Kidney (tissue), 13 donors: ENCODE measurements at regions not wholly inside any gene's neighbourhood (a gene's known extent, or its start where the extent isn't known, plus 50 kb on each side); places are given as distances from the start of the nearest gene placed in this dataset.
A peak's percentile ranks its signal among the peaks of the same experiment; 100 is the strongest.

Experiments used
- DNase-seq, 5 donors: peaks; one replicate each; pipeline ENCODE4 v3.0.0-alpha.2; 2013 to 2020
- FAIRE-seq: peaks from 2 replicates; lab custom pipeline; 2012; peaks lifted over from hg19 to GRCh38; lab: Jason Lieb, UNC
- H3K27ac ChIP-seq, 2 donors: one replicate each; pipeline ENCODE4 v1.7.0; 2013; ENCODE audit warnings: low read depth in 2 of 2, low read length in 2 of 2, inconsistent platforms in 1 of 2
- H3K27me3 ChIP-seq: one replicate; pipeline ENCODE4 v1.7.1; 2013; ENCODE audit warnings: low read length, inconsistent platforms; ENCODE audit not compliant: control insufficient read depth, insufficient read depth
- H3K36me3 ChIP-seq, 3 donors: one replicate each; pipeline versions ENCODE4 v1.7.0 to v1.7.1; 2013; ENCODE audit warnings: low read length in 3 of 3, control low read depth in 1 of 3, inconsistent platforms in 1 of 3; ENCODE audit not compliant: insufficient read depth in 3 of 3, control insufficient read depth in 2 of 3
- H3K4me1 ChIP-seq, 3 donors: one replicate each; pipeline versions ENCODE4 v1.7.0 to v1.7.1; 2013; ENCODE audit warnings: low read length in 3 of 3, inconsistent platforms in 1 of 3, low read depth in 1 of 3; ENCODE audit not compliant: control insufficient read depth in 2 of 3, insufficient read depth in 2 of 3
- H3K4me3 ChIP-seq, 3 donors: one replicate each; pipeline versions ENCODE4 v1.7.0 to v1.8.1; 2013; ENCODE audit warnings: low read length in 3 of 3, control low read depth in 1 of 3, inconsistent platforms in 1 of 3
- H3K9ac ChIP-seq, 3 donors: one replicate each; pipeline versions ENCODE4 v1.7.0 to v1.7.1; 2013; ENCODE audit warnings: low read length in 3 of 3, control low read depth in 1 of 3, inconsistent platforms in 1 of 3
- H3K9me3 ChIP-seq, 3 donors: one replicate each; pipeline versions ENCODE4 v1.7.0 to v1.7.1; 2013; ENCODE audit warnings: low read length in 3 of 3, control low read depth in 1 of 3, inconsistent platforms in 1 of 3; ENCODE audit not compliant: control insufficient read depth in 2 of 3, insufficient read depth in 1 of 3
- CTCF ChIP-seq: IDR thresholded peaks from 3 replicates; pipeline ENCODE4 v1.5.1; 2012; ENCODE audit warnings: mild to moderate bottlenecking, moderate library complexity, borderline replicate concordance; ENCODE audit not compliant: insufficient read depth; ENCODE audit errors: extremely low read depth
- intact Hi-C: fragments of 100-400 bp; cut with DNase I; formaldehyde crosslinking; loops from one replicate; pipeline ENCODE4 v1.11.1; 2022
- donor health status: control.
- donor health status: control.
- donor health status: control.
- donor health status: control.
- donor health status: control.
- donor health status: DM: yes; HTN: yes; CAD: no.
- donor health status: Normal renal cell carcinoma (clear cell type).

GRCh38 chr15:95394186-95395067 is 936.1 kb upstream of the NR2F2 start:
- Histone ChIP-seq H3K36me3 (no peaks in the 10 kb centered on the region), H3K9me3 (peaks cover 0 to 2% (median 0%) of the 10 kb centered on the region in 3 donors), H3K27me3 (no peaks in the 10 kb centered on the region), H3K27ac (no peak overlapping the region), H3K4me1 (no peaks in the 10 kb centered on the region), H3K4me3 (no peak overlapping the region), H3K9ac (no peak overlapping the region)
- no peak for TF ChIP-seq CTCF
- peak in 1 of 5 donors; percentile 43 for DNase-seq
- intact Hi-C loops = no loop called here
- no peak for FAIRE-seq

DNA sequence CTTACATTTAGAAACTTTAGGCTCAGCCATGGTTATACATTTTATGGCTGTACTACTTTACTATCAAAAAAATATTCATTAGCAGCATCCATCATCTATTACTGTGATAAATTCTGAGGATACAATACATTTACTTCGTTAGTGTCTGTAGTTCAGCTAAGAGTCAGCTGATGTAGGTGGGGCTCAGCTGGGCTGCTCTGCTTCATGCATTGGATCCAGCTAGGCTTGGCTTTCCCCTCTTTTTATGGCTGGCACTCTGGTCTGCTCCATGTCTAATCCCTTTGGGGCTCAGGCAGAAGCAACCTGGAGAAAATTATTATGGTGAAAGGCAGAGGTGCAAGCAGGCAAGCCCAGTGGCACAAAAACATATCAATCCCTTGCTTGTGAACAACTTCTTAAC is 930.1 kb upstream of the NR2F2 start:
- DNase-seq (no peak), FAIRE-seq (no peak)
- peaks cover 0 to 2% (median 0%) of the 10 kb centered on the region in 3 donors for H3K4me1 ChIP-seq
- H3K9ac ChIP-seq = no peak overlapping the region
- no peak overlapping the region for H3K27ac ChIP-seq
- no peak overlapping the region for H3K4me3 ChIP-seq
- no peaks in the 10 kb centered on the region for H3K36me3 ChIP-seq
- intact Hi-C loops = no loop called here
- TF ChIP-seq CTCF = no peak
- H3K27me3 ChIP-seq = no peaks in the 10 kb centered on the region
- no peaks in the 10 kb centered on the region for H3K9me3 ChIP-seq

DNA sequence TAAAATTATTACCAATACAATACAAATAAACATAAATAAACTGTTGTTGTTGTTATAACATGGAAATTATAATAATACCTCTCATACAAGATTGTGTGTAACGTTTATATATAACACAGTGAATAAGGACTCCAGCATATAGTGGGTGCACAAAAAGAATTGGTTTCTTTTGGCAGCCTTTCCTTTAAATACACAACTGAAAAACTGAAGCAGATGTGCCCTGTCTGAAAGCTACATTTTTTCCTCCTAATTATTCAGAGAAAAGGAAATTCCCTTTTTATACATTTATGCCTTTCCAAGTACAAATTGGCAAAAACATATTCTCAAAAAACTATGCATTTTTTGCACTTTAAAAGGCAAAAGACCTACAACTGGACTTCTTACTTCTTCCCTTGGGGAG is 928.9 kb upstream of the NR2F2 start:
- H3K9ac ChIP-seq = no peak overlapping the region
- H3K36me3 ChIP-seq = no peaks in the 10 kb centered on the region
- H3K27ac ChIP-seq = no peak overlapping the region
- intact Hi-C loops = no loop called here
- no peak overlapping the region for H3K4me3 ChIP-seq
- no peak for TF ChIP-seq CTCF
- no peak for FAIRE-seq
- H3K4me1 ChIP-seq = peaks cover 0 to 2% (median 0%) of the 10 kb centered on the region in 3 donors
- no peaks in the 10 kb centered on the region for H3K27me3 ChIP-seq
- peak in 2 of 5 donors; percentile 47 to 77 for DNase-seq
- no peaks in the 10 kb centered on the region for H3K9me3 ChIP-seq
